Panc1 (cell line): ENCODE measurements at regions not wholly inside any gene's neighbourhood (a gene's known extent, or its start where the extent isn't known, plus 50 kb on each side); places are given as distances from the start of the nearest gene placed in this dataset.

ENCODE experiments used
- ATAC-seq: fragments of 200-7000 bp; cut with Tn5 transposase; 2 replicates; pipeline ENCODE4 v1.9.1; 2020; ENCODE audit warnings: mild to moderate bottlenecking, moderate library complexity
- BruUV-seq: library from RNA; stranded (reverse); fragments of 400-500 nt; replicated peaks from 2 replicates; lab custom pipeline; 2021; lab: Mats Ljungman, UMichigan
- CTCF ChIA-PET: fragments of 300-600 bp; sonication (Branson Sonifier 250); formaldehyde crosslinking; loops from one replicate; lab custom pipeline; 2022; ENCODE audit warnings: antibody characterized with exemption; lab: Charles Lee
- POLR2A ChIA-PET: fragments of 300-600 bp; sonication (Branson Sonifier 250); formaldehyde crosslinking; loops from one replicate; lab custom pipeline; 2022; ENCODE audit warnings: antibody characterized with exemption; lab: Charles Lee
- DNase-seq: peaks from one replicate; pipeline ENCODE4 v3.0.0-alpha.2; 2010; ENCODE audit warnings: low read depth, low spot score
- H3K27ac ChIP-seq: 2 replicates; pipeline ENCODE4 v1.5.1; 2011; ENCODE audit warnings: mild to moderate bottlenecking, low read length, inconsistent platforms
- H3K27me3 ChIP-seq: fragments of 200-500 bp; sonication (Bioruptor generic); 2 replicates; pipeline ENCODE4 v1.6.0; 2014; ENCODE audit warnings: low read length, inconsistent platforms; ENCODE audit not compliant: control insufficient read depth, insufficient read depth
- H3K36me3 ChIP-seq: fragments of 200-500 bp; sonication (Bioruptor generic); 2 replicates; pipeline ENCODE4 v1.5.1; 2014; ENCODE audit warnings: inconsistent platforms, mild to moderate bottlenecking, low read length, moderate library complexity; ENCODE audit not compliant: control insufficient read depth, insufficient read depth
- H3K4me1 ChIP-seq: 2 replicates; pipeline ENCODE4 v1.5.1; 2011; ENCODE audit warnings: inconsistent platforms, mild to moderate bottlenecking, low read length, moderate library complexity; ENCODE audit not compliant: control insufficient read depth, insufficient read depth
- H3K4me3 ChIP-seq, 2 experiments: 2 replicates each; pipeline ENCODE4 v1.5.1; 2011 to 2012; ENCODE audit warnings: low read depth in 2 of 2, low read length in 2 of 2, mild to moderate bottlenecking in 2 of 2, inconsistent platforms in 1 of 2, moderate library complexity in 1 of 2
- H3K9me3 ChIP-seq: fragments of 200-500 bp; sonication (Bioruptor generic); 2 replicates; pipeline ENCODE4 v1.5.1; 2014; ENCODE audit warnings: low read depth, mild to moderate bottlenecking, inconsistent platforms, low read length, moderate library complexity; ENCODE audit not compliant: control insufficient read depth, insufficient read depth
- CTCF ChIP-seq: fragments of 450-650 bp; IDR thresholded peaks from 2 replicates; pipeline ENCODE4 v1.5.1; 2017; ENCODE audit warnings: mild to moderate bottlenecking
- POLR2AphosphoS5 ChIP-seq: IDR thresholded peaks from 2 replicates; pipeline ENCODE4 v1.6.1; 2012; ENCODE audit warnings: mild to moderate bottlenecking, low read depth, low read length, moderate library complexity
- REST ChIP-seq, 2 experiments: IDR thresholded peaks; 2 replicates each; pipeline ENCODE4 v1.6.1; 2011 to 2012; ENCODE audit warnings: low read depth in 2 of 2, control low read depth in 1 of 2, low read length in 1 of 2, mild to moderate bottlenecking in 1 of 2, moderate library complexity in 1 of 2; ENCODE audit not compliant: insufficient read depth in 1 of 2
- SIN3A ChIP-seq: IDR thresholded peaks from 2 replicates; pipeline ENCODE4 v1.6.1; 2012; ENCODE audit warnings: low read depth, mild to moderate bottlenecking, low read length, moderate library complexity, borderline replicate concordance; ENCODE audit not compliant: insufficient read depth
- TCF7L2 ChIP-seq: IDR thresholded peaks from 2 replicates; pipeline ENCODE4 v1.6.1; 2011; ENCODE audit warnings: mild to moderate bottlenecking, low read depth, low read length, inconsistent platforms
- in situ Hi-C: cut with HindIII; loops from 2 replicates; pipeline ENCODE4 v1.10.0; 2016; ENCODE audit warnings: low sequenced_read_pairs, low pct_unique_long_range_greater_than_20kb
- intact Hi-C: fragments of 100-400 bp; cut with micrococcal nuclease; formaldehyde crosslinking; loops from one replicate; pipeline ENCODE4 v1.10.0; 2022; ENCODE audit not compliant: unreplicated experiment

GRCh38 chr7:81590131-81590530 is 179.7 kb downstream of the HGF start:
- no peak for DNase-seq
- Histone ChIP-seq H3K9me3 (no peaks in the 10 kb centered on the region), H3K4me3 (no peak overlapping the region), H3K36me3 (no peaks in the 10 kb centered on the region), H3K4me1 (no peaks in the 10 kb centered on the region), H3K27ac (no peak overlapping the region), H3K27me3 (no peaks in the 10 kb centered on the region)
- TF ChIP-seq TCF7L2, result no peak
- no peak for TF ChIP-seq CTCF
- no peak for TF ChIP-seq SIN3A
- no peak for TF ChIP-seq POLR2AphosphoS5
- no peak for TF ChIP-seq REST (IDR thresholded peaks at IDR 0.05; ENCODE audit: insufficient read depth in 1 of 2, low read depth in 2 of 2, low read length in 1 of 2)
- POLR2A ChIA-PET, result no interaction called here
- CTCF ChIA-PET, result no interaction called here
- intact Hi-C loops, result no loop called here
- BruUV-seq, result no TSS peak
- ATAC-seq, result no peak
- in situ Hi-C loops, result no loop called here

- intact Hi-C loops, result no loop called here
- no peak overlapping the region for H3K4me3 ChIP-seq
- ChIA-PET POLR2A (no interaction called here), CTCF (no interaction called here)
- DNase-seq, result no peak
- no peak overlapping the region for H3K27ac ChIP-seq
- no peaks in the 10 kb centered on the region for H3K27me3 ChIP-seq
- TF ChIP-seq POLR2AphosphoS5, result no peak
- TF ChIP-seq TCF7L2, result no peak
- TF ChIP-seq REST (IDR thresholded peaks at IDR 0.05; ENCODE audit: insufficient read depth in 1 of 2, low read depth in 2 of 2, low read length in 1 of 2), result no peak
- no peak for TF ChIP-seq SIN3A
- TF ChIP-seq CTCF, result no peak
- ATAC-seq, result no peak
- no TSS peak for BruUV-seq
- no peaks in the 10 kb centered on the region for H3K9me3 ChIP-seq
- in situ Hi-C loops, result no loop called here
- H3K36me3 ChIP-seq, result no peaks in the 10 kb centered on the region
- H3K4me1 ChIP-seq, result no peaks in the 10 kb centered on the region
These were observed 185.2 kb downstream of the HGF start for GRCh38 chr7:81584667-81585066.
